SK-N-SH (cell line): ENCODE measurements at regions not wholly inside any gene's neighbourhood (a gene's known extent, or its start where the extent isn't known, plus 50 kb on each side); places are given as distances from the start of the nearest gene placed in this dataset.

Experiments used
- CTCF ChIA-PET: fragments of 300-600, 350-600 bp; formaldehyde crosslinking; extraction: SDS; loops from one replicate; lab custom pipeline; 2021; lab: Yijun Ruan, JAX
- POLR2A ChIA-PET: fragments of 350-600 bp; sonication (Branson Sonifier 250); formaldehyde crosslinking; extraction: SDS; loops from one replicate; lab custom pipeline; 2020; ENCODE audit warnings: antibody characterized with exemption, inconsistent platforms; lab: Yijun Ruan, JAX
- DNase-seq: peaks from one replicate; pipeline ENCODE4 v3.0.0; 2012
- H2AFZ ChIP-seq: fragments of 200-600 bp; sonication (generic); 2 replicates; pipeline ENCODE4 v1.8.1; 2016; ENCODE audit warnings: antibody characterized with exemption, mild to moderate bottlenecking, low read depth
- H3F3A ChIP-seq: fragments of 200-600 bp; sonication (generic); replicated peaks from 2 replicates; pipeline ENCODE3; 2016; ENCODE audit warnings: antibody characterized with exemption, mild to moderate bottlenecking; ENCODE audit not compliant: insufficient read depth
- H3K27ac ChIP-seq, 2 experiments: fragments of 200-500 bp in 1 of 2; fragments of 200-600 bp in 1 of 2; sonication (Bioruptor generic) in 1 of 2; sonication (generic), shearing (Covaris generic) in 1 of 2; 2 replicates each; pipeline versions ENCODE4 v1.5.1 to v1.6.1; 2014 to 2016; ENCODE audit warnings: low read depth in 2 of 2, inconsistent platforms in 1 of 2, low read length in 1 of 2, mild to moderate bottlenecking in 1 of 2, mixed read lengths in 1 of 2
- H3K27me3 ChIP-seq: fragments of 200-600 bp; sonication (generic), shearing (Covaris generic); 2 replicates; pipeline ENCODE4 v1.6.1; 2016; ENCODE audit warnings: mixed run types; ENCODE audit not compliant: insufficient read depth
- H3K36me3 ChIP-seq, 2 experiments: fragments of 200-500 bp in 1 of 2; fragments of 200-600 bp in 1 of 2; sonication (Bioruptor generic) in 1 of 2; sonication (generic) in 1 of 2; replicated peaks in 1 of 2; 2 replicates each; pipeline versions ENCODE3 to v1.5.1; 2014 to 2016; ENCODE audit warnings: low read length in 1 of 2, mild to moderate bottlenecking in 1 of 2; ENCODE audit not compliant: insufficient read depth in 2 of 2, control insufficient read depth in 1 of 2
- H3K4me1 ChIP-seq, 2 experiments: fragments of 200-500 bp in 1 of 2; fragments of 200-600 bp in 1 of 2; sonication (Bioruptor generic) in 1 of 2; sonication (generic), shearing (Covaris generic) in 1 of 2; 2 replicates each; pipeline versions ENCODE4 v1.5.1 to v1.6.1; 2014 to 2016; ENCODE audit warnings: low read depth in 1 of 2, low read length in 1 of 2, mixed run types in 1 of 2; ENCODE audit not compliant: insufficient read depth in 2 of 2, control insufficient read depth in 1 of 2
- H3K4me2 ChIP-seq: fragments of 200-600 bp; sonication (generic), shearing (Covaris generic); 2 replicates; pipeline ENCODE4 v1.6.1; 2017; ENCODE audit warnings: mixed run types
- H3K4me3 ChIP-seq, 2 experiments: fragments of 200-500 bp in 1 of 2; fragments of 200-600 bp in 1 of 2; sonication (Bioruptor generic) in 1 of 2; sonication (generic), shearing (Covaris generic) in 1 of 2; 2 replicates each; pipeline versions ENCODE4 v1.5.1 to v1.8.1; 2014 to 2016; ENCODE audit warnings: low read depth in 2 of 2, inconsistent platforms in 1 of 2, low read length in 1 of 2, mild to moderate bottlenecking in 1 of 2, mixed read lengths in 1 of 2, moderate library complexity in 1 of 2
- H3K79me2 ChIP-seq: fragments of 200-600 bp; sonication (generic); 2 replicates; pipeline ENCODE4 v1.8.1; 2017; ENCODE audit warnings: mild to moderate bottlenecking; ENCODE audit not compliant: insufficient read depth
- H3K9ac ChIP-seq: fragments of 200-600 bp; sonication (generic); 2 replicates; pipeline ENCODE4 v1.6.1; 2017; ENCODE audit warnings: mixed run types
- H3K9me2 ChIP-seq: fragments of 200-600 bp; sonication (generic); 2 replicates; pipeline ENCODE4 v1.6.1; 2017; ENCODE audit warnings: mixed run types
- H3K9me3 ChIP-seq: fragments of 200-600 bp; sonication (generic); 2 replicates; pipeline ENCODE4 v1.6.1; 2017; ENCODE audit warnings: mixed run types, mild to moderate bottlenecking, moderate library complexity
- H4K20me1 ChIP-seq: fragments of 200-600 bp; sonication (generic); 2 replicates; pipeline ENCODE4 v1.6.1; 2017; ENCODE audit warnings: mild to moderate bottlenecking, mixed run types; ENCODE audit not compliant: insufficient read depth
- ELF1 ChIP-seq: IDR thresholded peaks from 2 replicates; pipeline ENCODE4 v1.4.0; 2012
- EP300 ChIP-seq, 2 experiments: IDR thresholded peaks; 2 replicates each; pipeline versions ENCODE4 v1.4.0 to v1.6.1; 2012; ENCODE audit warnings: borderline replicate concordance in 1 of 2, low read depth in 1 of 2, low read length in 1 of 2
- EZH2phosphoT487 ChIP-seq: fragments of 200-600 bp; sonication (generic); IDR thresholded peaks from 2 replicates; pipeline ENCODE4 v1.6.1; 2017; ENCODE audit warnings: low read depth, mixed run types, mild to moderate bottlenecking, antibody characterized with exemption, moderate library complexity, borderline replicate concordance
- FOSL2 ChIP-seq: IDR thresholded peaks from 2 replicates; pipeline ENCODE4 v1.4.0; 2012; ENCODE audit warnings: low read depth, mild to moderate bottlenecking, moderate library complexity, borderline replicate concordance
- FOXJ3 ChIP-seq: sonication (generic); formaldehyde crosslinking; IDR thresholded peaks from 2 replicates; pipeline ENCODE4 v1.5.1; 2020; ENCODE audit warnings: mild to moderate bottlenecking, missing genetic modification reagents
- FOXM1 ChIP-seq: IDR thresholded peaks from 2 replicates; pipeline ENCODE4 v1.4.0; 2012; ENCODE audit warnings: low read depth, mild to moderate bottlenecking
- MAX ChIP-seq: IDR thresholded peaks from 2 replicates; pipeline ENCODE4 v1.4.0; 2012; ENCODE audit warnings: low read depth
- NFIC ChIP-seq: IDR thresholded peaks from 2 replicates; pipeline ENCODE4 v1.4.0; 2012; ENCODE audit warnings: borderline replicate concordance
- NRF1 ChIP-seq: IDR thresholded peaks from 2 replicates; pipeline ENCODE4 v1.6.1; 2012; ENCODE audit warnings: low read depth, mild to moderate bottlenecking, low read length
- POLR2AphosphoS5 ChIP-seq: IDR thresholded peaks from 2 replicates; pipeline ENCODE4 v1.6.1; 2012; ENCODE audit warnings: low read depth, low read length
- SIN3A ChIP-seq: IDR thresholded peaks from 2 replicates; pipeline ENCODE4 v1.6.1; 2012; ENCODE audit warnings: low read depth, mild to moderate bottlenecking, low read length, moderate library complexity, borderline replicate concordance
- SMC3 ChIP-seq: IDR thresholded peaks from 2 replicates; pipeline ENCODE4 v1.6.1; 2012; ENCODE audit warnings: low read depth, low read length, improper control_type of control experiment
- TAF1 ChIP-seq: IDR thresholded peaks from 2 replicates; pipeline ENCODE4 v1.6.1; 2012; ENCODE audit warnings: low read depth, mild to moderate bottlenecking, low read length, moderate library complexity, borderline replicate concordance
- TEAD4 ChIP-seq: IDR thresholded peaks from 2 replicates; pipeline ENCODE4 v1.4.0; 2012; ENCODE audit warnings: mild to moderate bottlenecking, borderline replicate concordance; ENCODE audit not compliant: insufficient read depth
- USF2 ChIP-seq: fragments of 150-350 bp; IDR thresholded peaks from 2 replicates; pipeline ENCODE4 v1.6.1; 2017; ENCODE audit warnings: antibody characterized with exemption, low read length, low read depth, borderline replicate concordance
- YY1 ChIP-seq: IDR thresholded peaks from 2 replicates; pipeline ENCODE4 v1.4.0; 2012; ENCODE audit warnings: low read depth, mild to moderate bottlenecking
- WGBS: methylation state at CpG from one replicate; pipeline ENCODE4 v1.1.6; 2017; ENCODE audit warnings: low lambda C conversion rate; 5-methylcytosine and 5-hydroxymethylcytosine counted together

- TF ChIP-seq FOXM1 (no peak), NFIC (no peak), POLR2AphosphoS5 (no peak), NRF1 (no peak), ELF1 (no peak), MAX (no peak), YY1 (no peak), FOXJ3 (CRISPR knock-in tag) (0 out of 2 replicates have a peak, but pooled peaks have one; percentile 4), USF2 (no peak)
Measured at GRCh38 chr7:98556288-98556687, 60.8 kb upstream of the NPTX2 start (continued).

- H3K27ac ChIP-seq, result peak overlapping the region in 1 of 2 experiments; percentile 81; a peak in 2 of 4 replicates
- ChIA-PET CTCF (interaction anchor here (1.2 to 1.6 kb wide), 3 partner anchors 12 to 62 kb away, joined by 3 to 6 read pairs (median 4); partner anchors contain the start of gene NPTX2), POLR2A (interaction anchor here (3.0 kb wide), 1 partner anchor 62 kb away, joined by 15 read pairs; the partner anchor contains the start of gene NPTX2)
- no peak for TF ChIP-seq EP300 (IDR thresholded peaks at IDR 0.05; ENCODE audit: borderline replicate concordance in 1 of 2, low read depth in 1 of 2, low read length in 1 of 2)
- TF ChIP-seq SMC3, result no peak
- no peak for TF ChIP-seq FOSL2
- TF ChIP-seq FOXJ3 (CRISPR knock-in tag), result no peak
- TF ChIP-seq TEAD4, result no peak
- no peak for TF ChIP-seq TAF1
- no peak for TF ChIP-seq NFIC
- no peak for TF ChIP-seq EZH2phosphoT487
- no peak for TF ChIP-seq SIN3A
- TF ChIP-seq POLR2AphosphoS5, result no peak
- H3K4me3 ChIP-seq, result no peak overlapping the region
- 0 out of 2 replicates have a peak, but pooled peaks cover 7% of the 10 kb centered on the region for H3K9me3 ChIP-seq
- no peak overlapping the region for H3K4me2 ChIP-seq
- H3K9ac ChIP-seq, result no peak overlapping the region
- H3K9me2 ChIP-seq, result no peaks in the 10 kb centered on the region
- H3F3A ChIP-seq, result no peaks in the 10 kb centered on the region
- peaks cover 0 to 37% of the 10 kb centered on the region in 2 experiments; a peak in 1 of 4 replicates for H3K4me1 ChIP-seq
- H2AFZ ChIP-seq, result no peak overlapping the region
- no peaks in the 10 kb centered on the region for H4K20me1 ChIP-seq
- WGBS, result 32% methylated on average over 3 of the region's 3 CpGs
- H3K27me3 ChIP-seq, result no peaks in the 10 kb centered on the region
- DNase-seq, result no peak
- no peaks in the 10 kb centered on the region for H3K79me2 ChIP-seq
- H3K36me3 ChIP-seq, result no peaks in the 10 kb centered on the region
Measured at GRCh38 chr7:98555403-98555802, 61.7 kb upstream of the NPTX2 start.
